Right renal cortex interstitium (tissue), 3 donors: ENCODE measurements at regions not wholly inside any gene's neighbourhood (a gene's known extent, or its start where the extent isn't known, plus 50 kb on each side); places are given as distances from the start of the nearest gene placed in this dataset.

Source experiments
- DNase-seq, 3 donors: peaks; one replicate each; pipeline ENCODE4 v3.0.0-alpha.2; 2013; ENCODE audit warnings: low read depth in 3 of 3, low spot score in 2 of 3

GRCh38 chr18:77650799-77651385, 401.2 kb downstream of the GALR1 start:
- peak in 2 of 3 donors; percentile 25 to 51 for DNase-seq

DNA sequence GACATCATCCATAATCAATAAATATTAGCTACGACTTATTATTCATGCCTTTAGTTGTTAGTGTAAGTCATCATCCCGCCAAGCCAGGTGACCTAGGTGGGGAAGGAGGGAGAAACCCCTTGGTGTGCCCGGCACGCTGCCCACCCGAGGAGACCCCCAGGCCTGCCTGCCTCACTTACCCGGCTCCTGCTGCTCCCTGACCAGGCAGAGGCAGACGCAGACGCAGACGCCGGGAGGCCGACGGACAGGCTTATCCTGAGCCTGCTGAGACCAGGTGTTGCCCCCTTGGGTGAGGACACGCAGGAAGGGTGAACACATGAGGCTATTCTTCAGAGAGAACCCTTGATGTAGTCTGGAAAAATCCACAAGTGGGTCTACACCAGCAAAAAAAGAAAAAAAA, 401.8 kb downstream of the GALR1 start:
- DNase-seq, result no peak

DNA sequence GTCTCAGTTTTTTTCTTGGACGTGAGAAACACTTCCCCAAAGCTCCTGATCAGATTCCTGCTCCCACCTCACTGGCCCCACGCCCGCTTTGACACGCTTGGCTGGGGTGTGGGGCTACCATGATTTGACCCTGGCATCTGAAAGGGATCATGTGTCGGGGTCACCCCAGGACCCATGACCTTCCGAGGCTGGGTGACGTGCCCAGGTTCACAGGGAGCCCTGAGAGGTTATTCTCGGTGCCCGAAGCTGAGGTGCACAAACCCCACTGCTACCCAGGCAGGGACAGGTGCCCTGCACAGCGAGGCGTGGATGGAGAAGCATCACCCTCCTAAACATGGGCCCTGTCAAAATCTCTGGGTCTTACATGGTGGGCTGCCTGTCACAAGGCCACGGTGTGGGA, 404.1 kb downstream of the GALR1 start:
- no peak for DNase-seq

- no peak for DNase-seq
These were observed 404.7 kb downstream of the GALR1 start for GRCh38 chr18:77654302-77654701.

- no peak for DNase-seq
These were observed 408.1 kb downstream of the GALR1 start for GRCh38 chr18:77657651-77658298.

GRCh38 chr18:77658299-77658662, 408.6 kb downstream of the GALR1 start:
- DNase-seq, result no peak

GRCh38 chr18:77658751-77659448, 409.3 kb downstream of the GALR1 start:
- DNase-seq, result no peak

- DNase-seq, result no peak
These were observed 417.0 kb downstream of the GALR1 start for GRCh38 chr18:77666613-77667012.

GRCh38 chr18:77668219-77668618, 418.6 kb downstream of the GALR1 start:
- no peak for DNase-seq

DNA sequence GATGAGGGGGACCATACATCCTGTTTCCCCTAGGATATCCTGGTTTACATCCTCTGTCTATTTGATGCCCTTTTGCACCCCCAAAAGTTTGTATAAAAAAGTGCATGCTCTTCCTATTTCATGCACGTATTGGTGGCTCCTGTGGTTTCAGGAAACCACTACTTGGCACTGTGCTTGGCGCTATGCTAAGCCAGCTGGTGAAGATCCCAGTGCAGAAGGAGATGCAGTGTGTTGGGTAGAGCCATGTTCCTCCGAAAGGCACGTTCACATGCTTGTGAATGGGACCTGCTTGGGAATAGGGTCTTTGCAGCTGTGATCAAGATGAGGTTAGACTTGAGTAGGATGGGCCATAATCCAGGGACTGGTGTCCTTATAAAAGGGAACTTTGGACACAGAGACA, 419.7 kb downstream of the GALR1 start:
- no peak for DNase-seq

- no peak for DNase-seq
These were observed 422.0 kb downstream of the GALR1 start for GRCh38 chr18:77671456-77672167.

- DNase-seq, result no peak
These were observed 427.3 kb downstream of the GALR1 start for GRCh38 chr18:77676910-77677309.

DNA sequence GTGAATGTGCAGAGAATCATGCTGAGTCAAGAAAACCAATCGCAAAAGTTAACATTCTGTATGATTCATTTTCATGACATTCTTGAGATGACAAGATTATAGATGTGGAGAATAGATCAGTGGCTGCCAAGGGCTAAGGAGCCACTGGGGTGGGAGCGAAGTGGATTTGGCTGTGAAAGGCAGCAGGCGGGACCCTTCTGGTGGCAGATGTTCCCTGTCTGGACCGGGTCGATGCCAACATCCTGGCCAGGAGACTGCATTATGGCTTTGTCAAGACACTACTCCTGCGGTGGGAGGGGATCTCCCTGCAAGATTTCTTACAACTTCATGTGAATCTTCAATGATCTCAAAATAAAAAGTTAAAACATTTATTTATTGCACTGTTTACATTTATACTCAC, 427.9 kb downstream of the GALR1 start:
- no peak for DNase-seq

GRCh38 chr18:77679869-77680268, 430.2 kb downstream of the GALR1 start:
- no peak for DNase-seq

DNA sequence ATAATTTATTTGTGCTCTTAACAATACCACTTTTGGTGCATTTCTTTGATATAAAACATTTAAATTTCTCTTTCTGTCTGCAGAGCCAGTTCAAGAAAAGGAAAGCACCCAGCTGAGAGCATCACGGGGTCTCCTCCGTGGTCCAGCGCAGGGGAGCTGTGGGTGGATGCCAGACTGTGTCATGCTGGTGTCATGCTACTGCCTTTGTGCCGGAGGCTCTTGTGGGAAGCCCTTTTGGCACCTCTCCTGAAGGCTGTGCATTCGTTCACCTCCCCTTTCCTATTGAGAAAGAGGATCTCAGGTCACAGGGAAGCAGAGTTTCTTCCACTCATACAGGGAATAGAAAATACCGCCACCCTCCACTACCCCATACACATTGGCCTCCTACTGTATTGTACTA, 450.4 kb downstream of the GALR1 start:
- no peak for DNase-seq

- DNase-seq, result no peak
These were observed 452.3 kb downstream of the GALR1 start for GRCh38 chr18:77701977-77702376.

- DNase-seq, result peak in 2 of 3 donors; percentile 1 to 4
These were observed 453.0 kb downstream of the GALR1 start for GRCh38 chr18:77702686-77703085.

GRCh38 chr18:77705301-77705700, 455.7 kb downstream of the GALR1 start:
- no peak for DNase-seq

DNA sequence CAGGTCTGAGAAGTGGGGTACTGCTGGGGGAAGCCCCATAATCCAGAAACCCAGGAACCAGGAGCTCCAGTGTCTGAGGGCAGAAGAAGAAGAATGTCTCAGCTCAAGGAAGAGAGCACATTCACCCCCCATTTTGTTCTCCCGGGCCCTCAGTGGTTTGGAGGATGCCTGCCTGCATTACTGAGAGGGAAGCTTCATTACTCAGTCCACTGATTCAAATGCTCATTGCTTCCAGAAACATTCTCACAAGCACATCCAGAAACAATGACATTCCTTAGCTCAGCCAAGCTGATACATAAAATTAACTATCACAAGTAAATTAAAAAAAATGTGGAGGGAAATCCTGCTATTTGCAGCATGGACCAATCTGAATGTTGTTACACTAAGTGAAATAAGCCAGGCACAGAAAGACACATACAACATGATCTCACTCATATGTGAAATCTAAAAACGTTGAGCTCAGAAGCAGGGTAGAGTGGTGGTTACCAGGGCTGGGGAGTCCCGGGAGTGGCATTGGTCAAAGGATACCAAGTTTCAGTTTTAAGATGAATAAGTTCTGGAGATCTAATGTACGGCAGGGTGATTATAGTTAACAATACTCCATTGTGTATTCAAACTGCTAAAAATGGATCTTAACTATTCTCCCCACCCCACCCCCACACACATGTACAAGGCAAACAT, 459.3 kb downstream of the GALR1 start:
- no peak for DNase-seq

DNA sequence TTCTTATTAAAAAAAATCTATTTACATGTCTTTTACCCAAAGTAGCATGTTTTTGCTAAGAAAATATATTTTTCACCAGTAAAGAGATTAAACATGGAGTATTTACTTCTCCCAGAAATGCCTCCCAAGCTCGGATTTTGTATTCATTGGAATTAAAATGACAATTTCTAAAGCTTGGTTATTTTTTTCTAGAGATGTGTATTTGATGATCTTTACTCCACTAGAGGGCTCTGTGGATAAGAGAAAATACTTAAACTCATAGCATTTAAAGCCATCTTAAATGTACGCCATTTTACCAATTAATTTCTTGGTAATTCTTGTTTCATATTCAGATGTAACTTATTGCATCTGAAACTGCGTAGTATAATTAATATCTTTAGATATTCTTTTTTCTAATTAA, 461.4 kb downstream of the GALR1 start:
- no peak for DNase-seq

DNA sequence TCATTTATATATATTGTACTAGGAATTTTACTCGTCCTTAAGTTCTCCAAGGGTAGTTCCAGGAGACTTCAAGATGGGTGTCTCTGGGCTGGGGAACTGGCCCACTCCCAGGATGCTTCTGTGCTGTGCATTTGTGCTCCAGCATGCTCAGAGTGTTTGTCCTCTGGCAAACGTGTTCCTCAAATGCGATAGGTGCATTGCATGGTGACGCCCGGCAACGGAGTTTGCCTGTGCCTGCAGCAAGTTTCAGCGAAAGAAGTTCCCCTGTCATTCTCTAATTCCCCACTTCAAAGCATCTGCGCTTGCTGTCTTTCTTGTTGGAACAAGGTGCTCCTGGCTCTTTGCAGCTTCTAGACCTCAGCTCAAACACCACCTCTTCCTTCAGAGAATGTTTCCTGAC, 465.1 kb downstream of the GALR1 start:
- no peak for DNase-seq
